Rectal smooth muscle tissue (tissue), 1 donor: ENCODE measurements at regions not wholly inside any gene's neighbourhood (a gene's known extent, or its start where the extent isn't known, plus 50 kb on each side); places are given as distances from the start of the nearest gene placed in this dataset.

Source experiments
- H3K27ac ChIP-seq: one replicate; pipeline ENCODE4 v1.7.0; 2013; ENCODE audit warnings: low read depth, low read length, inconsistent platforms
- H3K27me3 ChIP-seq: one replicate; pipeline ENCODE4 v1.7.0; 2013; ENCODE audit warnings: low read length; ENCODE audit not compliant: control insufficient read depth, insufficient read depth
- H3K36me3 ChIP-seq: one replicate; pipeline ENCODE4 v1.7.0; 2013; ENCODE audit warnings: low read length; ENCODE audit not compliant: control insufficient read depth, insufficient read depth
- H3K4me1 ChIP-seq: one replicate; pipeline ENCODE4 v1.7.0; 2013; ENCODE audit warnings: low read length; ENCODE audit not compliant: control insufficient read depth, insufficient read depth
- H3K4me3 ChIP-seq: one replicate; pipeline ENCODE4 v1.7.0; 2013; ENCODE audit warnings: low read length
- H3K9ac ChIP-seq: one replicate; pipeline ENCODE4 v1.7.0; 2013; ENCODE audit warnings: low read length

DNA sequence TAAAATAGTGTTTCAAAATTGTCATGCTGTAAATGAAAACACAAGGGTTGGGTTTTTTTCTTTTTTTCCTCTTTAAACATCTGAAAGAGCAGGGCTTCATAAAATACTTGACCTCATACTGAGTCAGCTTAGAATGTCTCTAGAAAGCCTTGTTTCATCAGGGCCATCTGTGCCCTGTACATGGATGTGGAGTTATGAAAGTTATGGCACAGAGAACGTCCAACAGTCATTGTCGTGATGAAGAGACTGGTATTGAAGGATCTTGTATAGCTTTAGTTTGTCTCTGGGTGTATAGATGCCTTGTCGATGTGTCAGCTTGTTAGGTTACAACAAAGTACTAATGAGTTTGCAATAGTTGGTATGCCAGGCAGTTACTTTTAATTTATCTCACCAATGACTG is 127.3 kb downstream of the FAM204A start:
- H3K27ac ChIP-seq: no peak overlapping the region
- no peaks in the 10 kb centered on the region for H3K4me1 ChIP-seq
- no peaks in the 10 kb centered on the region for H3K27me3 ChIP-seq
- no peak overlapping the region for H3K4me3 ChIP-seq
- no peaks in the 10 kb centered on the region for H3K36me3 ChIP-seq
- no peak overlapping the region for H3K9ac ChIP-seq

DNA sequence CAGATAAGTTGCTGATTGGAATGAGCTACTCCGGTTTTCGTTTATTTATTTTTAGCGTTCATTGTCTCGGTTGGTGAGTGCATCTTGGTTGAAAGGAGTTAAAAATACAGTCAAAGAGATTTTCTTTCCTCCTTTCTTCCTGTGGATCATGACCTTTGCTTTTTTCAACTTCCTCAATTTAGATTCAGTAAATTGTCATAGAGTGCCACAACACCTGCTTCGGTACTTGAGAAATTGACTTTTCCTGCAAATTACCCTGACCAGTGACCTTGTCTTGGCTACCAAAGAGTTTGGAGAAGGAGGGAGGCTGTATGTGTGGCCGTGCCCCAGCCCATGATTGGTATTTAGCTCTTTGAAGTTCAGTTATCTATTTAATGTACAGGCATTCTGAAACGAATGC is 128.7 kb downstream of the FAM204A start:
- Histone ChIP-seq H3K4me3 (no peak overlapping the region), H3K9ac (no peak overlapping the region), H3K36me3 (no peaks in the 10 kb centered on the region), H3K27ac (no peak overlapping the region), H3K27me3 (no peaks in the 10 kb centered on the region), H3K4me1 (no peaks in the 10 kb centered on the region)

DNA sequence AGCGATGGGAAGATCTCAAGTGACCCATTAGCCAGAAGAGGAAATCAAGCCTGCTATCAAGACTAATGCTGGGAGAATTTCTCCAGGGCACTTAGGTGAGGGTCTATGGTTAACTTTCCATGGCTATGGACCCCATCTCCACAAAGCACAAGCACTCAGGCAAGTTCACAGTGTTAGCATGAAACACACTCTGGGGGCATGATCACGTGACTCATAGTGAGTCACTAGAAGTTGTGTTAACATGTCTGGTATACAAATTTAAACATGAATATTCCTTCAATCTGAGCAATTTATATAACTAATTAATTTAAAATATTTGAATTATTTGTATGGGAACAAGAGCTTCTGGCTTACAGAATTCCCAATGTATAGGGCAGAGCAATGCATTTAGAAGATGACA is 131.8 kb downstream of the FAM204A start:
- Histone ChIP-seq H3K36me3 (no peaks in the 10 kb centered on the region), H3K4me3 (no peak overlapping the region), H3K9ac (no peak overlapping the region), H3K27me3 (no peaks in the 10 kb centered on the region), H3K27ac (no peak overlapping the region), H3K4me1 (no peaks in the 10 kb centered on the region)

DNA sequence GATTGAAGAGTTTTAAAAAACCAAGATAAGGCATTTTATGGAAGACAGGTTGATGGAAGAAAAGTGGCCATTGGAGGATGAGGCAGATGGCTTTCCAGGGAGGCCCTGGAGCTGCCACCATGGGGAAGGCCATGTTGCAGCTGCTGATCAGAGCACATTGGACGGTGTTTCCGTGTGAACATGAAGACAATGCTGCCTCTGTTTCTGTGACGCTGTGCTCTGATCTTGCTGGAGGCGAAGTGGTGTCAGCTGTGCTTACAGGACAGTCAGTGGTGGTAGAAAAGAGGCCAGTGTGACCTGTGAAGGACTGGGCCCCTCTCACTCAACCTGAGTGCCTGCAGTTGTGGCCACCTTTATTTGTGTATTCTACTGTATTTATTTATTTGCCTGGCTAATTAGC is 132.9 kb downstream of the FAM204A start:
- H3K27me3 ChIP-seq: no peaks in the 10 kb centered on the region
- no peak overlapping the region for H3K9ac ChIP-seq
- H3K4me3 ChIP-seq: no peak overlapping the region
- H3K36me3 ChIP-seq: no peaks in the 10 kb centered on the region
- no peaks in the 10 kb centered on the region for H3K4me1 ChIP-seq
- H3K27ac ChIP-seq: no peak overlapping the region

DNA sequence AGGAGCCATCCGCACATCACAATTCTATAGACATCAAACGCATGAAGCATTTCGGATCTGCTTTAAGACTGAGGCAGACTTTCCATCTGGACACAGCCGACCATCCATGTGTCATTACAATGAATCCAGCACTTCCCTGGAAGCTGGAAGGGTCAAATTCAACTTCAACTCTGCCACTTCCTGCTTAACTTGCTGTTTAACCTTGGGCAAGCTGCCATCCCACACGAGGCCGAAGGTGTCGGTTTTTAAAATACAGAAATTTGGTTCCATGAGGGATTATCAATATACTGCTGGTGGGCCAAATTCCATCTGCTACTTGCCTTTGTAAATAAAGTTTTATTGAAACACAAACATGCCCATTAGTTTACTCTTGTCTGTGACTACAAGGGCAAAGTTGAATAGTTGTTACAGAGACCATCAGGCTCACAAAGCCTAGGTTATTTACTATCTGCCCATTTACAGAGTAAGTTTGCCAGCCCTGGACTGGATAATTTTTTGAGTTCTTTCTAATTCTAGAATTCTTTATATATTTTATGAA is 134.6 kb downstream of the FAM204A start:
- no peak overlapping the region for H3K4me3 ChIP-seq
- H3K27ac ChIP-seq: no peak overlapping the region
- H3K36me3 ChIP-seq: no peaks in the 10 kb centered on the region
- no peak overlapping the region for H3K9ac ChIP-seq
- no peaks in the 10 kb centered on the region for H3K4me1 ChIP-seq
- H3K27me3 ChIP-seq: no peaks in the 10 kb centered on the region

DNA sequence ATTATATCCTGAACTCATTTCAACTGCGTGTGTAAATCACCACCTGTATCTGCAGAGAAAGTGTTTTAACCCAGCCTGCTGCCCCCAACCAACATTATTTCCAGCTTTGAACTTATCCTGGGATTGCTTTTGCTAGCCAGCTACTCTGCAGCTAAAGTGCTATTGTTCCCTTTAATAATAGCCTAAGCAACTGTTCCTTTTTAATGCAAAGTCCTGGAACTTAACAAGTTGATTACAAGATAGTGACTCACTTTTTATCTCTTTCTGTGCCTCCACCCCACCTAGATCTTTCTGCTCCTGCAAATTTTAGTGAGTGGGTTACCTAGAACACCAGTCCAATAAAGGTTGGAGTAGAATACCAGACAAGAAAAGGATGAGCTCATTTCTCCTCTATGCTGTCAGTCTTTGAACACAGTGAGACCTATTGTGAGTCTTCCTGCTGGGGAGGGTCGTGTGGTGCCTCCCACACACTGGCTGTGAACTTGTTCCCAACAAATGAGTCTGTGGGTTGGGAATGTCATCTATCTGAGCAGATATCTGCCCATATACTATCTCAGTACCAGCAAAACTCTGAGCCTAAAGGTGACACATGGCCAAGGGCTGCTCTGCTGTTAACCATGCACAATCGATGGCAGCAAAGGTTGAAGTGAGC is 137.7 kb downstream of the FAM204A start:
- no peak overlapping the region for H3K9ac ChIP-seq
- no peaks in the 10 kb centered on the region for H3K27me3 ChIP-seq
- no peaks in the 10 kb centered on the region for H3K4me1 ChIP-seq
- H3K36me3 ChIP-seq: no peaks in the 10 kb centered on the region
- H3K4me3 ChIP-seq: no peak overlapping the region
- no peak overlapping the region for H3K27ac ChIP-seq

DNA sequence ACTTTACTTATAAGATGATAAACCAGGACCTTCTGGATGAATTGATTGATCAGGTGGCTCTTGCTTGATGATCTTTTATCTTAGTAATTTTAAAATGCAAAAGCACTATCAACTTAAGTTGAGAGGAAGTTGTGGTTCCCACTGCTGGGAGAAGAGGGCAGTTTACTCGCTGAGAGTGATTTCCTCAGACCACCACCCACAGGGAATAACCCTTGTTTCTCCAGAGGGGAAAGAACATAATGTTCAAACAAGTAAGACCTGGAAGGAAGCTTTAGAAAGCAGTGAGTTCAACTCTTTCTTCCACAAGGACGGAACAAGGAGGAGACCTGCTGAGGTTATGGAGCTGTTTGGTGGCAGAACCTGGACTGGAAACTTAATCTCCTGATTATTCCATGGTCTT is 138.7 kb downstream of the FAM204A start:
- Histone ChIP-seq H3K9ac (no peak overlapping the region), H3K27me3 (no peaks in the 10 kb centered on the region), H3K4me1 (no peaks in the 10 kb centered on the region), H3K27ac (no peak overlapping the region), H3K36me3 (no peaks in the 10 kb centered on the region), H3K4me3 (no peak overlapping the region)

DNA sequence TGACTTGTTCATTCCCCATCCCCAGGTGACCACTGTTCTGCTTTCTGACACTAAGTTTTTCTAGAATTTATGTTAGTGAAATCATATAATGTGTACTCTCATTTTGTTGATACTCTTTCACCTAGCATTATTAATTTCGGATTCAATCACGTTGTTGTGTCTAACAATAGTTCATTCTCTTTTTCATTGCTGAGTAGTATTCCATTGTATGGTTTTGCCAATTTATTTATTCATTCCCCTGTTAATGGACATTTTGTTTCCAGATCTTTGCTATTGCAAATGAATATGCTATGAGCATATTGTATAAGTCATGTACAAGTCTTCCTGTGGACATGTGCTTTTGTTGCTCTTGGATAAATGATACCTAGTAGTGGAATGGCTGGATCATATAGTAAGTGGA is 146.4 kb downstream of the FAM204A start:
- H3K36me3 ChIP-seq: no peaks in the 10 kb centered on the region
- H3K4me3 ChIP-seq: no peak overlapping the region
- no peak overlapping the region for H3K9ac ChIP-seq
- no peak overlapping the region for H3K27ac ChIP-seq
- H3K4me1 ChIP-seq: no peaks in the 10 kb centered on the region
- no peaks in the 10 kb centered on the region for H3K27me3 ChIP-seq

DNA sequence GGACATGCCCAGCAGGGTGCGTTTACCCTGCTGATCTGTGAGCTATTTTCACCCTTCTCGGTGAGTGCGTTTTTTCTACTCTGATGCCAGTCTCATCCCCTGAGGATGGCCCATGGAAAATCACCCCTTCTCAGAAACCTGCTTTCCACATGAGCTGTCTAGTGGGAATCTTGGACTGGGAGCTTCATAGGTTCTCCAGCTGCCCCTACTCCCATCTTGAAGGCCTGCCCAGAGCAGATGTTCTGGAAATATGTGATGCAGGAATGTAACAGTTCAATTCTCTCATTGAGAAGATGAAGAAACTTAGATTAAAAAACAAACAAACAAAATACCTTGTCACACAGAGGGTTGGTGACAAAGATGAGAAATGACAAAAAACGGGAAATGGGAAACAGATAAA is 146.9 kb upstream of the RAB11FIP2 start:
- Histone ChIP-seq H3K9ac (no peak overlapping the region), H3K36me3 (no peaks in the 10 kb centered on the region), H3K4me1 (no peaks in the 10 kb centered on the region), H3K27ac (no peak overlapping the region), H3K27me3 (no peaks in the 10 kb centered on the region), H3K4me3 (no peak overlapping the region)

DNA sequence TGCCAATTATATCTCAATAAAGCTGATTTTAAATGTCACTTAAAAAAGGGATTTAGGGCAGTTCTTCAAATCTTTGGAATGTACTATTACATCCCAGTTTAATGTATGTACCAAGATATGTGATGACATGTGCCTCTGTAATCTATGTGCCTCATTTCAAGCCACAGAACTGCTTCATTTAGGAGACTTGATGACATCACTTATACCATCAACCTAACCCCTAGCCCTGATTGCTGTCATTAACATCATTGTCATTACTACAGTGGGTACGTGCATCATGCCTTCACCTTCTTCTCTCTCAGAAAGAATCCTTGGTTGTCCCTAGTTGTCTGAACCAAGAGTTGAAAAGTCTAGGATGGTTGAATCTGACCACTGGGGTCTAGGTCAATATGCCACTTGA is 134.3 kb upstream of the RAB11FIP2 start:
- Histone ChIP-seq H3K36me3 (no peaks in the 10 kb centered on the region), H3K4me3 (no peak overlapping the region), H3K27ac (no peak overlapping the region), H3K27me3 (no peaks in the 10 kb centered on the region), H3K4me1 (no peaks in the 10 kb centered on the region), H3K9ac (no peak overlapping the region)

DNA sequence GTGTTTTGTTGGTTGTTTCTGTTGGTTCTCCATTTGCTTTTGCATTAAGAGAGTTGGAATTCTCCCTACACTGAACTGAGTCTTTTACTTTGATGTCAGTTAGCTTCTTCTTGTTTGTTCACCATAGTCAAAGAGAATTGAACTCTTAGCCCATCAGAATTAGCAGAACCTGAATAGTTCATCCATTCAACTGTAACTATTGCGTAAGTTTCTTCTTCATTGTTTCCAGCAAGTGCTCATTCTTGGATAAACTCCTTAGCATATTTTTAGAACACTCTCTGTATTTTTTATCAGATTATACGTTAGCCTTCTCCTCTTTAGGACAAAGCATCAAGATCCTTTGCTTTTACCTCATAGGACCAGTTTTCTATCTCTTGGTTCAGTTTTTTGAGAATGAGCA is 128.4 kb upstream of the RAB11FIP2 start:
- Histone ChIP-seq H3K4me1 (peaks cover 5% of the 10 kb centered on the region), H3K4me3 (no peak overlapping the region)

DNA sequence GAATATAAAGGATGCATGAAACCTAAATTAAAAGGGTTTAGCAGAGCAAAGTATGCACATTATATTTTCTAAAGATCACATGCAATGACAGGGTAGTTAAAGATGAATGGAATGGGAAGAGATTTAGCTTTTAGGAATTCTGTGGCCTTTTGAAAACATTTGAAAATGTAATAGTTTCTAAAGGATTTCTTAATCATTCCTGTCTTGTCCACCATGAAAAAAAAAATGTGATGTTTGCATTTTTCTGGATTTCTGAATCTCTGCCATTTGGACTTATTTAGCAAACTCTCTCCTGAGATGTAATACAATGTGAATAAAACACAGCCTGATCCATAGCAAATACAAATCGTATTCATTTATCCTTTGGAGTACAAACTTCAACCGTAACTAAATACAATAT is 126.6 kb upstream of the RAB11FIP2 start:
- no peaks in the 10 kb centered on the region for H3K36me3 ChIP-seq
- no peak overlapping the region for H3K9ac ChIP-seq
- no peaks in the 10 kb centered on the region for H3K27me3 ChIP-seq
- no peak overlapping the region for H3K4me3 ChIP-seq
- H3K4me1 ChIP-seq: peaks cover 5% of the 10 kb centered on the region
- no peak overlapping the region for H3K27ac ChIP-seq

More for the DNA sequence above, 128.4 kb upstream of the RAB11FIP2 start:
- Histone ChIP-seq H3K27me3 (no peaks in the 10 kb centered on the region), H3K36me3 (no peaks in the 10 kb centered on the region), H3K27ac (no peak overlapping the region), H3K9ac (no peak overlapping the region)

DNA sequence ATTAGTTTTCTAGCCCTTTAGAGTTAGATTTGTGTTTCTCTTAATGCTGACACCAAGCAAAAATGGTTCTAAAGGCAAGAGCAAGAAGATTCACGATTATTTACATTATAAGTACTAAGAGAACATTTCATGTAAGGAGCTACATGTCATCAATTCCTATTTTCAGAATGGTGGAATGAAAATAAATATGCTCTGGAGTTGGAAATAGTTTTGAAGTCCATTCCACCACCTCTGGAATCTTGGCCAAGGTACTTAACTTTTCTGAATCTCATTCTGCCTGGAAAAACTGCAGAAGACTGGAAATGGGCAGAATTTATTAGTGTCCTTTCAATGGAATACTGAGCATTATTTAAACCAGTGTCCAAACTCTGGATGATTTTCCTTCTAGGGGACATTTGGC is 125.1 kb upstream of the RAB11FIP2 start:
- H3K27me3 ChIP-seq: no peaks in the 10 kb centered on the region
- no peak overlapping the region for H3K9ac ChIP-seq
- H3K4me1 ChIP-seq: peaks cover 5% of the 10 kb centered on the region

More for the DNA sequence above, 125.1 kb upstream of the RAB11FIP2 start:
- H3K27ac ChIP-seq: no peak overlapping the region
- H3K4me3 ChIP-seq: no peak overlapping the region
- no peaks in the 10 kb centered on the region for H3K36me3 ChIP-seq
